Activated naive CD4-positive, alpha-beta T cell treated with anti-CD3 and anti-CD28 coated beads, Interleukin-2, amount 50 U/mL, for 16 hours (primary cell): ENCODE measurements at regions not wholly inside any gene's neighbourhood (a gene's known extent, or its start where the extent isn't known, plus 50 kb on each side); places are given as distances from the start of the nearest gene placed in this dataset.
"Not testable (repeated sequence)": the region's sequence is repeated elsewhere in the genome, so short reads cannot be mapped to it uniquely, and the experiment has no call there.

Source experiments
- DNase-seq: peaks from one replicate; pipeline ENCODE4 v3.0.0-alpha.2; 2020

GRCh38 chr7:35853194-35853593 is 52.3 kb downstream of the SEPTIN7 start:
- not testable (repeated sequence) for DNase-seq

- no peak for DNase-seq
Observed at GRCh38 chr7:35854311-35854710, 53.5 kb downstream of the SEPTIN7 start.

GRCh38 chr7:35856175-35856574 is 55.3 kb downstream of the SEPTIN7 start:
- DNase-seq = no peak

GRCh38 chr7:35860664-35861063 is 59.8 kb downstream of the SEPTIN7 start:
- DNase-seq = no peak

- DNase-seq = no peak
Observed at GRCh38 chr7:35865287-35865686, 64.4 kb downstream of the SEPTIN7 start.

- no peak for DNase-seq
Observed at GRCh38 chr7:35866186-35866585, 65.3 kb downstream of the SEPTIN7 start.

- not testable (repeated sequence) for DNase-seq
Observed at GRCh38 chr7:35869117-35869516, 68.3 kb downstream of the SEPTIN7 start.

GRCh38 chr7:35869810-35870209 is 69.0 kb downstream of the SEPTIN7 start:
- DNase-seq = no peak

GRCh38 chr7:35871856-35872255 is 71.0 kb downstream of the SEPTIN7 start:
- DNase-seq = no peak

GRCh38 chr7:35874886-35875285 is 74.0 kb downstream of the SEPTIN7 start:
- DNase-seq = no peak

- DNase-seq = no peak
Observed at GRCh38 chr7:35875292-35875691, 74.4 kb downstream of the SEPTIN7 start.

- DNase-seq = no peak
Observed at GRCh38 chr7:35878351-35878750, 77.5 kb downstream of the SEPTIN7 start.

- DNase-seq = not testable (repeated sequence)
Observed at GRCh38 chr7:35887430-35887829, 86.6 kb downstream of the SEPTIN7 start.

GRCh38 chr7:35889001-35889400 is 88.1 kb downstream of the SEPTIN7 start:
- DNase-seq = no peak

- no peak for DNase-seq
Observed at GRCh38 chr7:35889870-35890269, 89.0 kb downstream of the SEPTIN7 start.

- DNase-seq = no peak
Observed at GRCh38 chr7:35891004-35891830, 90.4 kb downstream of the SEPTIN7 start.

GRCh38 chr7:35893649-35894048 is 92.8 kb downstream of the SEPTIN7 start:
- DNase-seq = no peak

GRCh38 chr7:35894721-35895120 is 93.9 kb downstream of the SEPTIN7 start:
- no peak for DNase-seq

- DNase-seq = no peak
Observed at GRCh38 chr7:35900651-35901050, 99.8 kb downstream of the SEPTIN7 start.

- no peak for DNase-seq
Observed at GRCh38 chr7:35905555-35905954, 104.7 kb downstream of the SEPTIN7 start.

GRCh38 chr7:35906191-35906908 is 105.5 kb downstream of the SEPTIN7 start:
- DNase-seq = peak; percentile 53

- no peak for DNase-seq
Observed at GRCh38 chr7:35908331-35909216, 107.7 kb downstream of the SEPTIN7 start.

GRCh38 chr7:35909870-35910357 is 109.1 kb downstream of the SEPTIN7 start:
- DNase-seq = no peak
